WTC11 (cell line): ENCODE measurements at regions not wholly inside any gene's neighbourhood (a gene's known extent, or its start where the extent isn't known, plus 50 kb on each side); places are given as distances from the start of the nearest gene placed in this dataset.

Source experiments
- ATAC-seq: fragments of 200-7000 bp; cut with Tn5 transposase; 2 replicates; pipeline ENCODE4 v1.10.0; 2021; ENCODE audit warnings: mild to moderate bottlenecking, moderate library complexity
- CTCF ChIA-PET: fragments of 300-600 bp; sonication (Branson Sonifier 250); formaldehyde crosslinking; loops from one replicate; lab custom pipeline; 2021; ENCODE audit warnings: antibody characterized with exemption; lab: Charles Lee
- POLR2A ChIA-PET: fragments of 350-600 bp; sonication (Branson Sonifier 250); formaldehyde crosslinking; loops from one replicate; lab custom pipeline; 2021; ENCODE audit warnings: antibody characterized with exemption; lab: Charles Lee
- DNase-seq: peaks from one replicate; pipeline ENCODE4 v3.0.0; 2021; ENCODE audit warnings: low spot score
- H3K27ac Mint-ChIP-seq: 2 replicates; pipeline ENCODE4 v1.8.0; 2021; ENCODE audit warnings: mixed read lengths
- H3K27me3 Mint-ChIP-seq: 2 replicates; pipeline ENCODE4 v1.8.0; 2021; ENCODE audit warnings: low read depth, mild to moderate bottlenecking, moderate library complexity, mixed read lengths
- H3K36me3 Mint-ChIP-seq: 2 replicates; pipeline ENCODE4 v1.8.0; 2021; ENCODE audit warnings: mixed read lengths
- H3K4me1 Mint-ChIP-seq: 2 replicates; pipeline ENCODE4 v1.8.0; 2022; ENCODE audit warnings: mixed read lengths
- H3K4me3 Mint-ChIP-seq: 2 replicates; pipeline ENCODE4 v1.8.0; 2021; ENCODE audit warnings: mild to moderate bottlenecking, moderate library complexity, mixed read lengths
- H3K9me3 Mint-ChIP-seq: 2 replicates; pipeline ENCODE4 v1.8.0; 2021; ENCODE audit warnings: mixed read lengths
- AFF4 ChIP-seq: sonication (generic); formaldehyde crosslinking; IDR thresholded peaks from 2 replicates; pipeline ENCODE4 v1.8.1; 2023; ENCODE audit warnings: mild to moderate bottlenecking, missing genetic modification reagents, borderline replicate concordance
- AR ChIP-seq: fragments of 250-450 bp; sonication (Bioruptor Pico); IDR thresholded peaks from 2 replicates; pipeline ENCODE4 v1.9.0; 2021; ENCODE audit warnings: mild to moderate bottlenecking
- ATF1 ChIP-seq: sonication (generic); formaldehyde crosslinking; IDR thresholded peaks from 2 replicates; pipeline ENCODE4 v1.8.1; 2023; ENCODE audit warnings: mild to moderate bottlenecking, moderate library complexity, missing genetic modification reagents
- ATF3 ChIP-seq: sonication (generic); formaldehyde crosslinking; conservative IDR thresholded peaks from 2 replicates; pipeline ENCODE4 v1.8.1; 2022; ENCODE audit warnings: mild to moderate bottlenecking, missing genetic modification reagents
- GTF2I ChIP-seq: fragments of 250-450 bp; sonication (Bioruptor Pico); conservative IDR thresholded peaks from 2 replicates; pipeline ENCODE4 v1.4.0; 2021; ENCODE audit warnings: mild to moderate bottlenecking
- IRF2 ChIP-seq: sonication (generic); formaldehyde crosslinking; IDR thresholded peaks from 2 replicates; pipeline ENCODE4 v1.8.0; 2022; ENCODE audit warnings: low read depth, missing genetic modification reagents, borderline replicate concordance
- JAZF1 ChIP-seq: fragments of 250-450 bp; sonication (Bioruptor Pico); IDR thresholded peaks from 2 replicates; pipeline ENCODE4 v1.9.0; 2021; ENCODE audit warnings: moderate library complexity, mild to moderate bottlenecking, inconsistent platforms
- MXD4 ChIP-seq: fragments of 250-450 bp; sonication (Bioruptor Pico); IDR thresholded peaks from 2 replicates; pipeline ENCODE4 v1.8.0; 2021; ENCODE audit warnings: mild to moderate bottlenecking, moderate library complexity, borderline replicate concordance
- RELA ChIP-seq: sonication (generic); formaldehyde crosslinking; IDR thresholded peaks from 2 replicates; pipeline ENCODE4 v1.8.1; 2022; ENCODE audit warnings: missing genetic modification reagents, mild to moderate bottlenecking, borderline replicate concordance
- SMAD4 ChIP-seq: sonication (generic); formaldehyde crosslinking; IDR thresholded peaks from 2 replicates; pipeline ENCODE4 v1.8.0; 2022; ENCODE audit warnings: mild to moderate bottlenecking, missing genetic modification reagents
- ZNF121 ChIP-seq: sonication (generic); formaldehyde crosslinking; IDR thresholded peaks from 2 replicates; pipeline ENCODE4 v1.8.0; 2023; ENCODE audit warnings: missing genetic modification reagents
- ZNF281 ChIP-seq: sonication (generic); formaldehyde crosslinking; IDR thresholded peaks from 2 replicates; pipeline ENCODE4 v1.8.0; 2023; ENCODE audit warnings: mild to moderate bottlenecking, missing genetic modification reagents
- ZNF396 ChIP-seq: fragments of 250-450 bp; sonication (Bioruptor Pico); IDR thresholded peaks from 2 replicates; pipeline ENCODE4 v1.8.0; 2021; ENCODE audit warnings: mild to moderate bottlenecking, moderate library complexity, borderline replicate concordance
- ZNF425 ChIP-seq: fragments of 250-450 bp; sonication (Bioruptor Pico); conservative IDR thresholded peaks from 2 replicates; pipeline ENCODE4 v1.9.0; 2021; ENCODE audit warnings: mild to moderate bottlenecking

- H3K4me3 Mint-ChIP-seq, result no peak overlapping the region
- POLR2A ChIA-PET, result no interaction called here
- peaks cover 10% of the 10 kb centered on the region for H3K4me1 Mint-ChIP-seq
- 0 out of 2 replicates have a peak, but pooled peaks cover 5% of the 10 kb centered on the region for H3K9me3 Mint-ChIP-seq
- no peak overlapping the region for H3K27ac Mint-ChIP-seq
- CTCF ChIA-PET, result no interaction called here
- no peaks in the 10 kb centered on the region for H3K36me3 Mint-ChIP-seq
- ATAC-seq, result no peak
- TF ChIP-seq ZNF396 (CRISPR knock-in tag) (no peak), ZNF281 (CRISPR knock-in tag) (no peak), IRF2 (CRISPR knock-in tag) (no peak)
- no peaks in the 10 kb centered on the region for H3K27me3 Mint-ChIP-seq
- DNase-seq, result no peak
Measured at GRCh38 chr6:139710556-139710955, 336.1 kb upstream of the CITED2 start.

- H3K4me3 Mint-ChIP-seq, result no peak overlapping the region
- H3K36me3 Mint-ChIP-seq, result no peaks in the 10 kb centered on the region
- TF ChIP-seq MXD4 (no peak), ZNF281 (CRISPR knock-in tag) (no peak)
- peaks cover 13% of the 10 kb centered on the region for H3K9me3 Mint-ChIP-seq
- H3K27me3 Mint-ChIP-seq, result no peaks in the 10 kb centered on the region
- POLR2A ChIA-PET, result interaction anchor here (0.6 kb wide), 1 partner anchor 30 kb away, joined by 5 read pairs; no protein-coding TSS in a partner anchor
- no peak overlapping the region for H3K27ac Mint-ChIP-seq
- CTCF ChIA-PET, result interaction anchor here (0.5 kb wide), 1 partner anchor 593 kb away, joined by 3 read pairs; no protein-coding TSS in a partner anchor
- H3K4me1 Mint-ChIP-seq, result peaks cover 2% of the 10 kb centered on the region; the same call in 1 of the 2 replicates
- no peak for DNase-seq
- ATAC-seq, result no peak
Measured at GRCh38 chr6:139708337-139709199, 334.1 kb upstream of the CITED2 start.

GRCh38 chr6:139706912-139707311 is 332.5 kb upstream of the CITED2 start:
- H3K4me1 Mint-ChIP-seq, result no peaks in the 10 kb centered on the region
- H3K27ac Mint-ChIP-seq, result no peak overlapping the region
- no peak for ATAC-seq
- H3K36me3 Mint-ChIP-seq, result no peaks in the 10 kb centered on the region
- H3K27me3 Mint-ChIP-seq, result no peaks in the 10 kb centered on the region
- no peak for DNase-seq
- H3K4me3 Mint-ChIP-seq, result no peak overlapping the region
- POLR2A ChIA-PET, result no interaction called here
- H3K9me3 Mint-ChIP-seq, result peaks cover 13% of the 10 kb centered on the region
- CTCF ChIA-PET, result no interaction called here
- TF ChIP-seq ATF3 (CRISPR knock-in tag), result no peak
- no peak for TF ChIP-seq RELA (CRISPR knock-in tag)
- TF ChIP-seq ATF1 (CRISPR knock-in tag), result no peak
- no peak for TF ChIP-seq GTF2I
- TF ChIP-seq JAZF1 (CRISPR knock-in tag), result no peak
- no peak for TF ChIP-seq ZNF121 (CRISPR knock-in tag)
- no peak for TF ChIP-seq ZNF425 (CRISPR knock-in tag)
- TF ChIP-seq AFF4 (CRISPR knock-in tag), result no peak
- TF ChIP-seq AR (CRISPR knock-in tag), result no peak
- TF ChIP-seq SMAD4 (CRISPR knock-in tag), result no peak
